ENCODE measurements at regions not wholly inside any gene's neighbourhood (a gene's known extent, or its start where the extent isn't known, plus 50 kb on each side); places are given as distances from the start of the nearest gene placed in this dataset.

GRCh38 chr3:157692468-157692867, 189.3 kb upstream of the VEPH1 start:
- 0% methylated on average over 1 of the region's 1 CpG for WGBS (ENCODE audit: insufficient coverage, low coverage, missing lambda C conversion rate)
- no TSS peak for BruUV-seq (replicated peaks)
- no peaks in the 10 kb centered on the region for H3K79me2 ChIP-seq (ENCODE audit: control insufficient read depth, insufficient read depth, low read length)
- in situ Hi-C loops (cut with MboI) (no loop called here), intact Hi-C loops (cut with micrococcal nuclease) (no loop called here)
- no peak overlapping the region for H3K4me2 ChIP-seq (ENCODE audit: insufficient read depth, low read length)
- H2AFZ ChIP-seq (ENCODE audit: low read depth, low read length), result no peak overlapping the region
- ATAC-seq, result no peak
- H3K4me3 ChIP-seq, result no peak overlapping the region
- H3K4me1 ChIP-seq (replicated peaks in 1 of 2; ENCODE audit: control insufficient read depth in 2 of 2, insufficient read depth in 2 of 2, low read length in 2 of 2), result no peaks in the 10 kb centered on the region
- no peaks in the 10 kb centered on the region for H4K20me1 ChIP-seq (replicated peaks; ENCODE audit: control insufficient read depth, insufficient read depth, low read length)
- no peaks in the 10 kb centered on the region for H3K9me3 ChIP-seq (replicated peaks; ENCODE audit: control insufficient read depth, insufficient read depth, low read depth, low read length)
- POLR2A ChIA-PET, result no interaction called here
- no peaks in the 10 kb centered on the region for H3K36me3 ChIP-seq (ENCODE audit: control insufficient read depth, insufficient read depth, low read length)
- DNase-seq (ENCODE audit: extremely low read depth in 1 of 4, low spot score in 3 of 4), result no peak
- no peak overlapping the region for H3K27ac ChIP-seq (ENCODE audit: extremely low read depth, low read depth, low read length)
- no peaks in the 10 kb centered on the region for H3K9me1 ChIP-seq (ENCODE audit: control insufficient read depth, insufficient read depth, low read length)
- H3K27me3 ChIP-seq (ENCODE audit: control insufficient read depth in 2 of 2, insufficient read depth in 2 of 2, low read length in 2 of 2), result no peaks in the 10 kb centered on the region
- CTCF ChIA-PET (ENCODE audit: low intra/inter-chr PET ratio), result no interaction called here
- H3K9ac ChIP-seq (ENCODE audit: insufficient read depth in 1 of 2, low read depth in 2 of 2, low read length in 2 of 2), result no peak overlapping the region
- TF ChIP-seq GTF2E2 (tag; IDR thresholded peaks at IDR 0.05), result no peak
- TF ChIP-seq ZNF280B (CRISPR knock-in tag; IDR thresholded peaks at IDR 0.05), result no peak
- TF ChIP-seq POLR3A (IDR thresholded peaks at IDR 0.05; ENCODE audit: borderline replicate concordance, extremely low read depth, insufficient read depth, insufficient read length), result no peak
- no peak for TF ChIP-seq TBL1XR1 (IDR thresholded peaks at IDR 0.05; ENCODE audit: low read length in 2 of 2)
- no peak for TF ChIP-seq ZFP1 (CRISPR knock-in tag; IDR thresholded peaks at IDR 0.05)
- no peak for TF ChIP-seq BDP1 (IDR thresholded peaks at IDR 0.05; ENCODE audit: insufficient read depth, insufficient read length)
- no peak for TF ChIP-seq MYC (IDR thresholded peaks at IDR 0.05; ENCODE audit: low read depth, low read length)
- no peak for TF ChIP-seq MYC (CRISPR knock-in tag; IDR thresholded peaks at IDR 0.05; ENCODE audit: borderline replicate concordance, low read depth)
- TF ChIP-seq ARID1B (IDR thresholded peaks at IDR 0.05), result no peak
- TF ChIP-seq FOXM1 (IDR thresholded peaks at IDR 0.05; ENCODE audit: low read depth), result no peak
- no peak for TF ChIP-seq FOXM1 (CRISPR knock-in tag; IDR thresholded peaks at IDR 0.05; ENCODE audit: low read depth)
- no peak for TF ChIP-seq MLLT1 (IDR thresholded peaks at IDR 0.05)
- no peak for TF ChIP-seq MEF2A (IDR thresholded peaks at IDR 0.05; ENCODE audit: control insufficient read depth, low read depth, low read length)
- TF ChIP-seq ZFP36 (IDR thresholded peaks at IDR 0.05; ENCODE audit: low read depth, low read length, partially characterized antibody), result no peak
- TF ChIP-seq ZNF561 (CRISPR knock-in tag; conservative IDR thresholded peaks at IDR 0.05), result no peak
- TF ChIP-seq ZNF780A (CRISPR knock-in tag; IDR thresholded peaks at IDR 0.05), result no peak
- FAIRE-seq, result no peak
